Astrocyte of the hippocampus (primary cell): ENCODE measurements at regions not wholly inside any gene's neighbourhood (a gene's known extent, or its start where the extent isn't known, plus 50 kb on each side); places are given as distances from the start of the nearest gene placed in this dataset.
"Not testable (repeated sequence)": the region's sequence is repeated elsewhere in the genome, so short reads cannot be mapped to it uniquely, and the experiment has no call there.

Experiments used
- DNase-seq: peaks from one replicate; pipeline ENCODE4 v3.0.0; 2011; ENCODE audit warnings: low read depth, low spot score

GRCh38 chr4:129254126-129254525 is 158.2 kb downstream of the C4orf33 start:
- DNase-seq, result no peak

GRCh38 chr4:129254526-129254925 is 158.6 kb downstream of the C4orf33 start:
- no peak for DNase-seq

DNA sequence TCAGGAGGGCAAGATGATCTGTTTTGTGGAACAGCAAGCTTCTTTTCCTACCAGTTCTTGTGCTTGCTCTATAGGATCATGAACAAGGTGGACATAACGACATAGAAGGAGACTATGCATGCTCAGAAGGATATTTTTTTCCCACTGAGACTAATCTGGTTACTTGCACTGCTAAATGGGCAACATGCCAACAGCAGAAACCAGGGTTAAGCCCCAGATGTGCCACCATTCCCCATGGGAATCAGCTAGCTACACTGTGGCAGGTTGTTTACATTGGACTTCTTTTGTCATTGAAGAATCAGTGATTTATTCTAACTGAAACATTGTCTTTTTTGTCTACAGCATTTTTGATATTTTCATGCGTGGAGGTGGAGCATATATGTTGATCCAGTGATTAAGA is 165.6 kb downstream of the C4orf33 start:
- DNase-seq, result no peak

- DNase-seq, result no peak
These were observed 168.2 kb downstream of the C4orf33 start for GRCh38 chr4:129264008-129264657.

DNA sequence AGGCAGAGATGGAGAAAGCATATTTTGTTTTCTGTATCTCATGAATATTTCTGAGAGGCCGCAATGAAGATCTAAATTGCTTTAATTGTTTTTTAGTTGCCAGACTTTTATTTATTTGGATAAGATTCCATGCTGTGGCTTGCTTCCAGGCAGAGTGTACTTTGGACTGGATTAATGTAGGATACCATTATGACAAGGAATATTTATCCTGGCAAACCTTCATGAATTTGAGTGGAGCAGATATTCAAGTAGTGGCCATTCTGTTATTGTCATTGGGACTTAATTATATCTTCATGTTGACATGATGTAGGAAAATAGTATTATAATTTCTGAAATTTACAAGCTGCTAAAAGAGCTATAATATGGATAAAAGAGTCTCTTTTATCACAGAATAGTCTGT is 182.9 kb downstream of the C4orf33 start:
- no peak for DNase-seq

- DNase-seq, result no peak
These were observed 186.3 kb downstream of the C4orf33 start for GRCh38 chr4:129282293-129282692.

- not testable (repeated sequence) for DNase-seq
These were observed 196.2 kb downstream of the C4orf33 start for GRCh38 chr4:129292194-129292593.

DNA sequence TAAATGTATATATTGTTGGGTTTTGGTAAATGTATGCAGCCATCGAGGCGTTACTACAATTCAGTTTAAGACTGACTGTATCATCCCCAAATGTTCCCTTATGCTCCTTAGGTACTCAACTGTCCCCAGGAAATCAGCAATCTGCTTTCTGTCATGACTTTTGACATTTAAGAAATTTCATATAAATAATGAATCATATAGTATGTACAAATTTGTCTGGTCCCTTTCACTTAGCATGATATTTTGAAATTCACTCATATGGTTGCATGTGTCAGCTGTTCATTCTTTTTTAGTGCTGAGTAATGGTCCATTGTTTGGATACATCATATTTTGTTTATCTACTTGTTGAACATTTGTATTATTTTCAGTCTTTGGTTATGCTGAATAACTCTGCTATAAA is 218.8 kb downstream of the C4orf33 start:
- DNase-seq, result no peak

DNA sequence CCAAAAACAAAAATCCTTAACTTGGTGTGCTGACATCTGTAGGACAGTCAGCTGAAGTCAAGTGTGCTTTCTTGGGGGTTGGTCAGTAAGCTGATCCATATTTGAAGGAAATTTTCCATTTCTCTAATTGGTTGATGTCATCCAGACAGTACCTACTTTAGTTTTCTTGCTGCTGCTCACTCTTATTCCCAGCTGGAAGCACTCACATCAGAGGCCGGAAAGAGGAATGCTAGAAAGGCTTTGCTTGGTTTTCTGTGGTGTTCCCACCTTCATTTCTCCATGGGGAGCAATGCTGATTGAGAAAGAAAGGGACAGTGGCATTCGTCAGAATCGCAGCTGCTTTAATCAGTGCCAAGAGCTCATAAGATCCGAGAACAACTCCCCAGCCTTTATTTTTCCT is 227.0 kb downstream of the C4orf33 start:
- no peak for DNase-seq

DNA sequence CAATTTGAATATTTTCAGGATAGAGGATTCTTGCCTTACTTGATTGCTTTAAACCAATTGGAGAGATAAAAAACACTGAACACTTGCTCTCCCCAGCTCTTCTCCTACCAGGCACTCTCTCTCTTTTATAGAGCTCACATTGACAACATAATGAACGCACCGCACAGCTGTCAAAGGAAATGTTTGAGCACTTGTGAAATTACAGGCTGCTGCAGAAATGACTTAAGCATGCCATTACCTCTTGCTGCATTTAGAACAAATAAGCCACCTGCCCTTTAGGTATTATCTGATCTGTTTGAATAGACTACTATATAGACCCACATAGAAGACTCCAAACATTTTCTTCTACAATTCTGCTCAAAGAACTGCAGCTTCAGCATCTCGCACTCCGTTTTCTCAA is 227.7 kb downstream of the C4orf33 start:
- DNase-seq, result no peak

DNA sequence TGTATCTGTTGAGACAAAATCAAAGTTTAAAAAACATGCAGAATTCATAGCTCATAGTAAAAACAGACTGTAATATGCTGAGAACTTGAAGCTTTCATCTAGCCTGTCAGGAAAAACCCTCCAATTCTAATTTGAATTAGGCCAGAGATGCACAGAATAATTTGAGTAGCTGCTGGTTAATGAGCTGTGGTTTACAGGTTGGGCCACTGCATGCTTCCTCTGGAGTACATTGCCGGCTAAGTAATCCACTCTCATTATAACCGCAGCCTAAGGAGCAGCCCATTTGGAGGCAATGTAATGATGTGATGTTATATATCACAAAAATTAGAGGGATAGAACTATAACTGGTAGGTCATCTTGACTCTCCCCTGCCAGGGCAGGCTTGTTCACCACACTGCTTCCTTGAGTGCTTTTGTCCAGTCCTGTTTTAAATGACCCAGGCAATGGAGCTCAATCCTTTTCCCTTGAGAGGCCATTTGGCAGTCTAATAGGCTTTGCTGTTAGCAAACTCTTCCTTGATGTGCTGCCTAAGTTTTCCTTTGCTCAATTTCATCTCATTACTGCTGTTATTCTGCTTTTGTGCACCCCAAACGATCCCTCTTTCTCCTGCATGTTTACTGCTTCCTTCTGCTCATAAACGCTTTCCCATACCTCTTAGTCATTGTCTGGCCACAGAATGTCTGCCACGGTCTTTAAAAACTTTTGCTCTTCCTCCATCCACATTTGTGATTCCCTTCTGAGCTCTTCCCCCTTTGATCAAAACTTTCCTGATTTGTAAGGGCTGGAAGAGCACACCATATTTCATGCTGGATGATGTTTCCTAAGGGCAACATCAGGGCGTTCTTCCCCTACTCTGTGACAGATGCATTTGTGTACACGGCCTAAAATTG is 230.9 kb downstream of the C4orf33 start:
- DNase-seq, result no peak

DNA sequence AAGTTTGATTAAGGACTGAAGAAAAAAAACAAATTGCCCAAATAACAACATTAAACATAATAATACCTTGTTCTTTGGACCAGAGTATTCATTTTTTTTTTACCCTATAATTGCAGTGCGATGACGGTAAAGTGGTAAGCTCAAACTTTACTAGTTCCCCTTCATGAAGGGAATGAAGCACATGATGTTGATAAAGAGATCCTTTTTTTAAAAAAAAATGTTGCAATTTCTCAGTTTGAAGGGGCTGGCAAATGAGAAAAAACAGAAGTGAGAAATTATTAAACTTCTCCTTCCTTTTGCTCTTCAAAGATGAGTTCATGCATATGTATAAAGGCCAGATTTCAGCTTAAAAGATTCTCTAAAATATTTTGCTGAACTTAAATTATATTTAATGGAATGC is 231.7 kb downstream of the C4orf33 start:
- no peak for DNase-seq

DNA sequence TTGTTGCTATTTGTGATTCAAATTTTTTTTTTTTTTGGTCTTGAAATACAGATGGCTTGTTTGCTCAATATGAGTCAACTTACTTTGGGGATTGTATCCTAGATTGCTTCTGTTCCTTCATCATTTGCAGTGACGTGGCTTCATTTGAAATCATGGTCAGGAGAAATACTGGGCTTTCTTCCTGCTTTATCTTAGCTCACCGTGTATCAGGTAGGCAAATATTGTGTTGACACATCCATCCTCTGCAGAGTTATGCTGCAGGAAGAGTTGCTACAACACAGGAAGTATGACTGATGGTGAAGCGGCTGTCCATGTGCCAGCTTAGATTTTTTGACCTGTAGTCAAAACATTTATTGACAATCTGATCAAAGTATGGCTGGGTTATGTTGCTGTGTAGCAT is 232.2 kb downstream of the C4orf33 start:
- DNase-seq, result no peak

GRCh38 chr4:129334136-129334535 is 238.2 kb downstream of the C4orf33 start:
- DNase-seq, result peak; percentile 6

GRCh38 chr4:129335276-129335675 is 239.3 kb downstream of the C4orf33 start:
- DNase-seq, result peak; percentile 10

GRCh38 chr4:129335818-129336217 is 239.9 kb downstream of the C4orf33 start:
- DNase-seq, result no peak

- DNase-seq, result no peak
These were observed 240.7 kb downstream of the C4orf33 start for GRCh38 chr4:129336457-129337227.

GRCh38 chr4:129337228-129337620 is 241.3 kb downstream of the C4orf33 start:
- no peak for DNase-seq

GRCh38 chr4:129342819-129343408 is 247.0 kb downstream of the C4orf33 start:
- peak; percentile 58 for DNase-seq

DNA sequence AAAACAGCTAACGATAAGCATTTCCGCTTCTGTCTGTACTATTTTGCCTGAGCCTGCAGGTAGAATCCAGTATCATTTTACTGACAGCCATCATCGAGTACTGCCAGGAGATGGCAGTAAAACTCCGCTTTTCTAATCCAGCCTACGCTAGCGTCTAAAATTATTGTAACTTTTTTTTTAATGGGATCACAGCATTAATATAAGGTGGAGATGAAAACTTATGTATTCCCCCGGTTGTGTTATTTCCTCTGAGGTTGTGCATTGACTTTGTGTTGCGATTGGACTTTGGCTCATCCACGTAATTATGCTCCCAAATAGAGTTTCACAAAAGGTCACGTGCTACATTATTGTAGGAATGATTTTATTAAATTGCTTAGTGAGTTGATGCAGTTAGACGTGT is 248.1 kb downstream of the C4orf33 start:
- peak; percentile 44 for DNase-seq

DNA sequence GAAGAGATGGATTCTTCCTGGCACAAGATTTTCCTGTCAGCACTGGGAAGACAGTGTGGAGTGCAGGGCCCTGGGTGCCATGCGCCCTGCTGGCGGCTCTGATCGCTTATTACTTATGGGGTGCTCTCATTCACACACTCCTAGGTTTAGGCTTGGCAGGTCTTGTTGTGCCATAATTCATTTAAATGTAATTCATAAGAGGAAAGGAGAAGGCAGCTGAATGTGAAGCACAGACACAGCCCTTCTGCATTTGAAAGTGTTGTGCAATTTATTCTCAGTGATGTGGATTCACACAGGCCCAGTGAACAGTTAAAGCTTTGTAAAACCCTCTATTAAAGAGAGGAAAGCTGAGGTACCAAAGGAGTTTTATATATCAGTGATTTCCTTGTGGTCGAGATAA is 249.7 kb downstream of the C4orf33 start:
- DNase-seq, result no peak

GRCh38 chr4:129346036-129346435 is 250.1 kb downstream of the C4orf33 start:
- no peak for DNase-seq
